Body of pancreas (tissue), 4 donors: ENCODE measurements at regions not wholly inside any gene's neighbourhood (a gene's known extent, or its start where the extent isn't known, plus 50 kb on each side); places are given as distances from the start of the nearest gene placed in this dataset.
"Not testable (repeated sequence)": the region's sequence is repeated elsewhere in the genome, so short reads cannot be mapped to it uniquely, and the experiment has no call there.

Source experiments
- ATAC-seq: fragments of 150-250 bp; one replicate; pipeline ENCODE4 v1.9.1; 2016
- DNase-seq, 4 donors: peaks; one replicate each; pipeline ENCODE4 v3.0.0-alpha.2; 2019
- H3K27ac ChIP-seq, 4 donors: fragments of 200-600 bp; sonication (generic); 1 replicate in 3 of 4; 2 replicates in 1 of 4; pipeline versions ENCODE4 v1.5.1 to v1.6.1; 2016 to 2019; ENCODE audit warnings: mild to moderate bottlenecking in 1 of 4, mixed read lengths in 1 of 4, moderate library complexity in 1 of 4
- H3K27me3 ChIP-seq, 2 donors: fragments of 200-600 bp; sonication (generic); one replicate each; pipeline ENCODE4 v1.6.0; 2016; ENCODE audit warnings: mild to moderate bottlenecking in 1 of 2
- H3K36me3 ChIP-seq, 2 donors: fragments of 200-600 bp; sonication (generic); replicated peaks in 1 of 2; 2 replicates each; pipeline ENCODE4 v1.5.1; 2016; ENCODE audit warnings: low read depth in 2 of 2; ENCODE audit not compliant: insufficient read depth in 1 of 2
- H3K4me1 ChIP-seq: fragments of 200-600 bp; sonication (generic); one replicate; pipeline ENCODE4 v1.6.0; 2016
- H3K4me3 ChIP-seq, 2 donors: fragments of 200-600 bp; sonication (generic); 1 replicate in 1 of 2; 2 replicates in 1 of 2; pipeline ENCODE4 v1.5.1; 2016 to 2019
- H3K9me3 ChIP-seq, 3 donors: fragments of 200-600 bp; sonication (generic); 1 replicate in 2 of 3; 2 replicates in 1 of 3; pipeline ENCODE4 v1.5.1; 2016
- POLR2A ChIP-seq, 3 donors: fragments of 450-650 bp; IDR thresholded peaks; one replicate each; pipeline ENCODE4 v1.6.1; 2016; ENCODE audit warnings: antibody characterized with exemption in 3 of 3, mild to moderate bottlenecking in 2 of 3
- WGBS, 2 donors: methylation state at CpG; one replicate each; pipeline ENCODE4 v1.1.5; 2017; 5-methylcytosine and 5-hydroxymethylcytosine counted together
- intact Hi-C: fragments of 100-400 bp; cut with DNase I; formaldehyde crosslinking; loops from one replicate; pipeline ENCODE4 v1.15.1; 2023
- TF ChIP-seq, protein P1 (sequence below), 7 experiments: fragments of 450-650 bp in 4 of 7; fragments of 200-600 bp in 3 of 7; sonication (generic) in 3 of 7; IDR thresholded peaks; one replicate each; pipeline ENCODE4 v1.5.1; 2016 to 2019; ENCODE audit warnings: antibody characterized with exemption in 7 of 7

DNA sequence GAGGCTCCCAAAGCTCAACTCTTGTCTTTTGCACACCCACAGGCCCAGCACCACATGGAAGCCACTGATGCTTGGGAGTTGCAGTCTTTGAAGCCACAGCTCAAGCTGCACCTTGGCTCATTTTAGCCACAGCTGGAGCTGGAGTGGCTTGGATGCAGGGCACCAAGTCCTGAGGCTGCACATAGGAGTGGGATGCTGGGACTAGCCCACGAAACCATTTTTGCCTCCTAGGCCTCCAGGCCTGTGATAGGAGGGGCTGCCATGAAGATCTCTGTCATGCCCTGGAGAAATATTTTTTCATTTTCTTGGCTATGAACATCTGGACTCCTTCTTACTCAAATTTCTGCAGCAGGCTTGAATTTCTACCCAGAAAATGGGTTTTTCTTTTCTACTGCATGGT is 438.5 kb upstream of the TNC start:
- ATAC-seq (no peak), DNase-seq (no peak)
- Histone ChIP-seq H3K9me3 (peaks cover 0 to 4% (median 0%) of the 10 kb centered on the region in 3 donors), H3K4me3 (no peak overlapping the region), H3K4me1 (no peaks in the 10 kb centered on the region), H3K36me3 (no peaks in the 10 kb centered on the region), H3K27ac (no peak overlapping the region), H3K27me3 (no peaks in the 10 kb centered on the region)
- WGBS, 2 donors: 0 to 71% methylated on average over 1 of the region's 1 CpG
- no peak for TF ChIP-seq POLR2A (IDR thresholded peaks at IDR 0.05)
- TF ChIP-seq, protein P1, sequence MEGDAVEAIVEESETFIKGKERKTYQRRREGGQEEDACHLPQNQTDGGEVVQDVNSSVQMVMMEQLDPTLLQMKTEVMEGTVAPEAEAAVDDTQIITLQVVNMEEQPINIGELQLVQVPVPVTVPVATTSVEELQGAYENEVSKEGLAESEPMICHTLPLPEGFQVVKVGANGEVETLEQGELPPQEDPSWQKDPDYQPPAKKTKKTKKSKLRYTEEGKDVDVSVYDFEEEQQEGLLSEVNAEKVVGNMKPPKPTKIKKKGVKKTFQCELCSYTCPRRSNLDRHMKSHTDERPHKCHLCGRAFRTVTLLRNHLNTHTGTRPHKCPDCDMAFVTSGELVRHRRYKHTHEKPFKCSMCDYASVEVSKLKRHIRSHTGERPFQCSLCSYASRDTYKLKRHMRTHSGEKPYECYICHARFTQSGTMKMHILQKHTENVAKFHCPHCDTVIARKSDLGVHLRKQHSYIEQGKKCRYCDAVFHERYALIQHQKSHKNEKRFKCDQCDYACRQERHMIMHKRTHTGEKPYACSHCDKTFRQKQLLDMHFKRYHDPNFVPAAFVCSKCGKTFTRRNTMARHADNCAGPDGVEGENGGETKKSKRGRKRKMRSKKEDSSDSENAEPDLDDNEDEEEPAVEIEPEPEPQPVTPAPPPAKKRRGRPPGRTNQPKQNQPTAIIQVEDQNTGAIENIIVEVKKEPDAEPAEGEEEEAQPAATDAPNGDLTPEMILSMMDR (IDR thresholded peaks at IDR 0.05): no peak
- intact Hi-C loops: no loop called here

- H3K27ac ChIP-seq: no peak overlapping the region
- H3K36me3 ChIP-seq: no peaks in the 10 kb centered on the region
- WGBS, 2 donors: 48 to 52% methylated on average over 1 of the region's 1 CpG
- no peaks in the 10 kb centered on the region for H3K4me1 ChIP-seq
- no peak for DNase-seq
- no peak overlapping the region for H3K4me3 ChIP-seq
- no peak for ATAC-seq
- TF ChIP-seq POLR2A (IDR thresholded peaks at IDR 0.05): no peak
- TF ChIP-seq, protein P1 (IDR thresholded peaks at IDR 0.05): no peak
- intact Hi-C loops: no loop called here
- no peaks in the 10 kb centered on the region for H3K27me3 ChIP-seq
- peaks cover 0 to 5% (median 0%) of the 10 kb centered on the region in 3 donors for H3K9me3 ChIP-seq
Measured at GRCh38 chr9:115575147-115575546, 457.2 kb upstream of the TNC start.

GRCh38 chr9:115585458-115585857 is 467.5 kb upstream of the TNC start:
- H3K27ac ChIP-seq, H3K27me3 ChIP-seq, H3K4me1 ChIP-seq, H3K36me3 ChIP-seq, H3K4me3 ChIP-seq, H3K9me3 ChIP-seq, ATAC-seq, intact Hi-C loops: not testable (repeated sequence)
- WGBS, 2 donors: 66 to 78% methylated on average over 5 of the region's 5 CpGs
- DNase-seq: peak in 1 of 4 donors; percentile 12

GRCh38 chr9:115587310-115587709 is 469.4 kb upstream of the TNC start:
- intact Hi-C loops: no loop called here
- H3K4me3 ChIP-seq: no peak overlapping the region
- no peak for DNase-seq
- 81% methylated on average over 2 of the region's 2 CpGs for WGBS, 2 donors
- no peaks in the 10 kb centered on the region for H3K9me3 ChIP-seq
- H3K27me3 ChIP-seq: no peaks in the 10 kb centered on the region
- no peak overlapping the region for H3K27ac ChIP-seq
- no peak for ATAC-seq
- H3K4me1 ChIP-seq: no peaks in the 10 kb centered on the region
- TF ChIP-seq, protein P1 (IDR thresholded peaks at IDR 0.05): no peak
- TF ChIP-seq POLR2A (IDR thresholded peaks at IDR 0.05): no peak
- H3K36me3 ChIP-seq: no peaks in the 10 kb centered on the region

GRCh38 chr9:115590011-115590410 is 472.1 kb upstream of the TNC start:
- no peaks in the 10 kb centered on the region for H3K4me1 ChIP-seq
- peak in 2 of 4 donors; percentile 10 to 43 for DNase-seq
- TF ChIP-seq POLR2A (IDR thresholded peaks at IDR 0.05): no peak
- TF ChIP-seq, protein P1 (IDR thresholded peaks at IDR 0.05): no peak
- intact Hi-C loops: loop anchor here (10.0 kb wide), 2 partner anchors 985 to 1065 kb away; no protein-coding TSS in a partner anchor
- peak; percentile 17 for ATAC-seq
- H3K27ac ChIP-seq: no peak overlapping the region
- H3K4me3 ChIP-seq: no peak overlapping the region
- H3K27me3 ChIP-seq: no peaks in the 10 kb centered on the region
- H3K36me3 ChIP-seq: no peaks in the 10 kb centered on the region
- no peaks in the 10 kb centered on the region for H3K9me3 ChIP-seq
